HG02759 (cell line): ENCODE measurements at regions not wholly inside any gene's neighbourhood (a gene's known extent, or its start where the extent isn't known, plus 50 kb on each side); places are given as distances from the start of the nearest gene placed in this dataset.
"Not testable (repeated sequence)": the region's sequence is repeated elsewhere in the genome, so short reads cannot be mapped to it uniquely, and the experiment has no call there.

ENCODE experiments used
- ATAC-seq: cut with Tn5 transposase; IDR thresholded peaks from one replicate; pipeline ENCODE4 v1.9.1; 2021; ENCODE audit warnings: mild to moderate bottlenecking, moderate library complexity; ENCODE audit not compliant: unreplicated experiment

- peak; percentile 100 for ATAC-seq
Observed at GRCh38 chr1:223992456-223993246, 121.3 kb upstream of the FBXO28 start.

GRCh38 chr1:223991297-223991857 lies 122.5 kb upstream of the FBXO28 start:
- ATAC-seq, result not testable (repeated sequence)

- ATAC-seq, result not testable (repeated sequence)
Observed at GRCh38 chr1:223961985-223962384, 116.2 kb upstream of the TP53BP2 start.

GRCh38 chr1:223952801-223953200 lies 107.1 kb upstream of the TP53BP2 start:
- not testable (repeated sequence) for ATAC-seq

GRCh38 chr1:223951551-223951950 lies 105.8 kb upstream of the TP53BP2 start:
- not testable (repeated sequence) for ATAC-seq

- not testable (repeated sequence) for ATAC-seq
Observed at GRCh38 chr1:223949944-223950343, 104.2 kb upstream of the TP53BP2 start.

GRCh38 chr1:223948041-223948440 lies 102.3 kb upstream of the TP53BP2 start:
- ATAC-seq, result not testable (repeated sequence)

GRCh38 chr1:223936592-223936991 lies 90.8 kb upstream of the TP53BP2 start:
- ATAC-seq, result not testable (repeated sequence)

GRCh38 chr1:223931476-223931875 lies 85.7 kb upstream of the TP53BP2 start:
- not testable (repeated sequence) for ATAC-seq

- not testable (repeated sequence) for ATAC-seq
Observed at GRCh38 chr1:223920805-223921204, 75.1 kb upstream of the TP53BP2 start.

GRCh38 chr1:223915476-223915875 lies 69.7 kb upstream of the TP53BP2 start:
- not testable (repeated sequence) for ATAC-seq

GRCh38 chr1:223913715-223914114 lies 68.0 kb upstream of the TP53BP2 start:
- ATAC-seq, result not testable (repeated sequence)

GRCh38 chr1:223907943-223908587 lies 62.3 kb upstream of the TP53BP2 start:
- not testable (repeated sequence) for ATAC-seq

- not testable (repeated sequence) for ATAC-seq
Observed at GRCh38 chr1:223903221-223903620, 57.5 kb upstream of the TP53BP2 start.

GRCh38 chr1:223899775-223900174 lies 54.0 kb upstream of the TP53BP2 start:
- not testable (repeated sequence) for ATAC-seq

- ATAC-seq, result not testable (repeated sequence)
Observed at GRCh38 chr1:223897097-223897496, 51.4 kb upstream of the TP53BP2 start.

- not testable (repeated sequence) for ATAC-seq
Observed at GRCh38 chr1:223895950-223896349, 50.2 kb upstream of the TP53BP2 start.
